Lower leg skin (tissue), 3 donors: ENCODE measurements at regions not wholly inside any gene's neighbourhood (a gene's known extent, or its start where the extent isn't known, plus 50 kb on each side); places are given as distances from the start of the nearest gene placed in this dataset.

Experiments
- POLR2A ChIP-seq, 2 donors: fragments of 450-650 bp; IDR thresholded peaks; one replicate each; pipeline ENCODE4 v1.6.1; 2016 to 2017; ENCODE audit warnings: antibody characterized with exemption in 2 of 2, mild to moderate bottlenecking in 1 of 2, moderate library complexity in 1 of 2
- TF ChIP-seq, protein P1 (sequence below), 3 donors: fragments of 450-650 bp; IDR thresholded peaks; one replicate each; pipeline ENCODE4 v1.5.1; 2016; ENCODE audit warnings: antibody characterized with exemption in 3 of 3, mild to moderate bottlenecking in 3 of 3, moderate library complexity in 2 of 3

DNA sequence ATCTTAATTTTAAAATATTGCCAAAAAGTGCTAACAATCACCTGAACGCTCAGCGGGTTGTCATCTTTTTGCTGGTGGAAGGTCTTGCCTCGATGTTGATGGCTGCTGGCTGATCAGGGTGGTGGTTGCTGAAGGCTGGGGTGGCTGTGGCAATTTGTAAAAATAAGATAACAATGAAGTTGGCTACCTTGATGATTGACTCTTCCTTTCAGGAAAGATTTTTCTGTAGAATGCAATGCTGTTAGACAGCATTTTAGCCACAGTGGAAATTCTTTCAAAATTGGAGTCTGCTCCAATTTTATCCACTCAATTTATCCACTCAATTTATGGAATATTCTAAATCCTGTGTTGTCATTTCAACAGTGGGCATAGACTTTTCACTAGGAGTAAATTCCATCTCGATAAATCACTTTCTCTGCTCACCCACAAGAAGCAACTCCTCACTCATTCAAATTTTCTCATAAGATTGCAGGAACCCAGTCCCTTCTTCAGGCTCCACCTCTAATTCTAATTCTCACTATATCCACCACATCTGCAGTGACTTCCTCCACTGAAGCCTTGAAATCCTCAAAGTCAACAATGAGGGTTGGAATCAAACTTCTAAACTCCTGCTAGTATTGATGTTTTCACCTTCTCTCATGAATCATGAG is 78.8 kb downstream of the LINC01488 start:
- TF ChIP-seq, protein P1, sequence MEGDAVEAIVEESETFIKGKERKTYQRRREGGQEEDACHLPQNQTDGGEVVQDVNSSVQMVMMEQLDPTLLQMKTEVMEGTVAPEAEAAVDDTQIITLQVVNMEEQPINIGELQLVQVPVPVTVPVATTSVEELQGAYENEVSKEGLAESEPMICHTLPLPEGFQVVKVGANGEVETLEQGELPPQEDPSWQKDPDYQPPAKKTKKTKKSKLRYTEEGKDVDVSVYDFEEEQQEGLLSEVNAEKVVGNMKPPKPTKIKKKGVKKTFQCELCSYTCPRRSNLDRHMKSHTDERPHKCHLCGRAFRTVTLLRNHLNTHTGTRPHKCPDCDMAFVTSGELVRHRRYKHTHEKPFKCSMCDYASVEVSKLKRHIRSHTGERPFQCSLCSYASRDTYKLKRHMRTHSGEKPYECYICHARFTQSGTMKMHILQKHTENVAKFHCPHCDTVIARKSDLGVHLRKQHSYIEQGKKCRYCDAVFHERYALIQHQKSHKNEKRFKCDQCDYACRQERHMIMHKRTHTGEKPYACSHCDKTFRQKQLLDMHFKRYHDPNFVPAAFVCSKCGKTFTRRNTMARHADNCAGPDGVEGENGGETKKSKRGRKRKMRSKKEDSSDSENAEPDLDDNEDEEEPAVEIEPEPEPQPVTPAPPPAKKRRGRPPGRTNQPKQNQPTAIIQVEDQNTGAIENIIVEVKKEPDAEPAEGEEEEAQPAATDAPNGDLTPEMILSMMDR (IDR thresholded peaks at IDR 0.05), result no peak
- no peak for TF ChIP-seq POLR2A (IDR thresholded peaks at IDR 0.05)
